HG02870 (cell line): ENCODE measurements at regions not wholly inside any gene's neighbourhood (a gene's known extent, or its start where the extent isn't known, plus 50 kb on each side); places are given as distances from the start of the nearest gene placed in this dataset.

ENCODE experiments used
- ATAC-seq: cut with Tn5 transposase; IDR thresholded peaks from one replicate; pipeline ENCODE4 v1.9.1; 2021; ENCODE audit warnings: mild to moderate bottlenecking, moderate library complexity; ENCODE audit not compliant: unreplicated experiment

DNA sequence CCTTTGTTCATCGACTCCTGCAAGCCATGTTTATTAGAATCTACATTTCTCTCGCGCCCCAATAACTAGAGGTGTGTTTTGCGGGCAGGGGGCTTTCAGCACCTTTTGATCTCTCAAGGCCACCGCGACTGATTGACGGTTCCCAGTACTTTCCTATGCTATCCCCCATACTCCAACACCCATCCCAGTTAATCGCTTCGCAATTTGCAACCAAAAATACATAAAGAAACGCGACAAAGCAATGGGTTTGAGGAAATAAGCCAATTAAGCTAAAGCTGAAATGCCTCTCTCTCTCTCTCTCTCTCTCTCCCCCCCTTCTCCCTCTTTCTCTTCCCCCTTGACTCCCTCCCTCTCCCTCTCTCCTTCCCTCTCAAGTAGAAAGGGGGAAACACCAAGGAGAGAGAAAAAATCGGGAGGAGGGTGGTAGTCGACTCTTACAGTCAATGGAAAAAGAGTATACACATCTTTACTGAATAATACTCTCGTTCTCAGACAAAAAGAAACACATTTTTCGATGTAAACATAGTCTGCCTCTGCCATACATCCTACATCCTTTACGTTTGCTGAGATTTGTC, 128.0 kb upstream of the DPYD start:
- no peak for ATAC-seq

DNA sequence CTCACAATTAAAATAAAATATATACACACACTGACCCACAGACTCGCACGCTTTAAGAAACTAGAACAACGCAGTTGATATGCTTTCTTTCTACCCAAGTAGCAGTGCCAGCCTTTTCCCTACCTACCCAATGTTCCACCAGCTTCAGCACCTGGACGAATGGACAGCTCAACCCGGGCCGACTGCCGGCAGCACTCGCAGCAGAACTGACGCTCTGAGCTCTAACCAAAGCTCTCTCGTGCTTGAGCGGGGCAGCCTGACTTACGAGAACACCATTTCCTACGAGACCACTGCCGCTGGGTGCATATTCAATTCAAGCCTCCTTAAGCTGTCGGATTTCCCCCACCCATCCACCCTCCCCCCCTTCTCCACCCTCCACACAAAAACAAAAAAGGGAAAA, 127.4 kb upstream of the DPYD start:
- no peak for ATAC-seq

DNA sequence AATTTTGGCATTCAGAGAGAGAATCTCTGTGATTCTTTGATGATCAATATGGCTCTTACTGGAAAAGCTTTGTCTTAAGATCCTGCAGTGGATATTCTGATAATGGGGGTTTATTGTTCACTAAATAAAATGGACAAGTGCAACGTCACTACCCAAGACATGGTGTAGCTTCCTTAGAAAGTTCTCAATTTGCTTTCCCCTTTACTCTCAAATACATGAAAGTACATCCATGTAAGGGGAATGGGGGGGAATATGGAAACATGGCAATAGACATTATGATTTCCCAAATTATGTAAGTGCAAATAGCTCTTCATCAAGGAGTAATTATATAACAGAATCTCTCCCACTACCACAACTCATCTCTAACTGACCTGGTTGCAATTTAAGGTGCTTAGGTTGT, 126.3 kb upstream of the DPYD start:
- ATAC-seq: no peak

GRCh38 chr1:98045767-98046641, 125.2 kb upstream of the DPYD start:
- ATAC-seq: no peak

GRCh38 chr1:98045211-98045766, 124.5 kb upstream of the DPYD start:
- no peak for ATAC-seq

- ATAC-seq: no peak
Measured at GRCh38 chr1:98044766-98045165, 123.9 kb upstream of the DPYD start.

DNA sequence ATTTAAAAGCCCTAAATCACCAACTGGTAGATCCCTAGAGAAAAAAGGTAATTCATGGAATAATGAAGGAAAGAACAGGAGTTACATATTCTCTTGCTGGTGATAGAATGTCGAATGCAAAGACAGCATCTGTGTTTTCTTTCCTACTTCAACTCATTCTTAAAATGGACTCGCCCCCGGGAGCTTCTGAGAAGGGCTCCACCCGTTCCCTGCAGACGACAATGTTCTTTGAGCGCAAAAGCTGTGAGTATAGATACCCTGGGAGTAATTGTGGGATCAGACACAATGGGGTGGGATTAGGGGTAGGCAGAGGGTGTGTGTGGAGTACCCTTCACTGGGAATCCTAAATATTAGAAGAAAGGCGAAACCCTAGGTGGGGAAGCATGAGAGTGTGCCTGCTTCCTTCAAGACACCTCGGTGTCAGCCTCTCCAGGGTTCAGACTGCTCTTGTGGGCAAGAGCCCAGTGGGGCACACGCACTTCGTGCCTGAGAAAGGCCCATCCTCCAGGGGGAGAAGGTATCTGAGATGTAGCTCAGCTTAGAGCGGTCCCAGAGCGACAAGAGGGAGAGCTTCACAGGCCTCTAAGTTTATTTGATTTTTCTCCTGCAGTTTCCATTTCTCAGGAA, 123.3 kb upstream of the DPYD start:
- no peak for ATAC-seq

- ATAC-seq: no peak
Measured at GRCh38 chr1:98035602-98036002, 114.8 kb upstream of the DPYD start.

GRCh38 chr1:98034505-98034904, 113.7 kb upstream of the DPYD start:
- no peak for ATAC-seq

GRCh38 chr1:98032958-98033357, 112.1 kb upstream of the DPYD start:
- no peak for ATAC-seq

- ATAC-seq: no peak
Measured at GRCh38 chr1:98030976-98031375, 110.1 kb upstream of the DPYD start.

DNA sequence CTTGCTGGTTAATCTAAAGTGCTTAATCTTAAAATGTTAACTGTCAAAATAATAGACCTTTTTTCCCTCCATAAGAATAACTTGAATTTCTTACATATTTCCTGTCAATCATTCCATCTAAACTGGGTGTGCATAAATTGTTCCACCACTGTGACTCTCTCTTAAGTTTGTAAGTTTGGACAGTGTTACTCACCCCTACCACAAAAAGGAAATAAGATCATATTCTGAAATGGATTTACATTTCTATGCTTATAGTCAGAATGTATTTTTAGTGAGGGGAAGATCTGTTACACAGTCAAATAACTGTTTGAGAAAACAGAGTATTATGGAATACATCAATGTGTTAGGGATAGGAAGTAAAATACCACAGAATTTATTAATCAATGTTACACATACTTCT, 109.6 kb upstream of the DPYD start:
- ATAC-seq: no peak

DNA sequence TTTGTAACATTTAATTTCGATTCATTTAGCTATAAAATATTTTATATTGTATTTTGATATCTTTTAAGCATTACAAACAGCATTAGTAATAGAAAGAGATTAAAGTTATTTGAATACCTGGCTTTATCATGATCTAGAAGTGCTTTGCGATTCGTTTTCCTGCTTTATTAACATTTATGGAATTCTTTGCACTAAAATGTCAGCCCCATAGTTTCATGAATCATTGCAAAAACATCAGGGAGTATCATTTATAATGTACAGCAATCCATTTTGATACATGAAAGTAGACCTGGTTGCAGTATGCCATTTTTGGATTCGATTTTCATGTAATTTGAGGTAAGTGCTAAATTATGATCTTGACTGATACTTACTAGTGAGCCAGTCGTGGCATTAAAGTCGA, 108.0 kb upstream of the DPYD start:
- no peak for ATAC-seq

DNA sequence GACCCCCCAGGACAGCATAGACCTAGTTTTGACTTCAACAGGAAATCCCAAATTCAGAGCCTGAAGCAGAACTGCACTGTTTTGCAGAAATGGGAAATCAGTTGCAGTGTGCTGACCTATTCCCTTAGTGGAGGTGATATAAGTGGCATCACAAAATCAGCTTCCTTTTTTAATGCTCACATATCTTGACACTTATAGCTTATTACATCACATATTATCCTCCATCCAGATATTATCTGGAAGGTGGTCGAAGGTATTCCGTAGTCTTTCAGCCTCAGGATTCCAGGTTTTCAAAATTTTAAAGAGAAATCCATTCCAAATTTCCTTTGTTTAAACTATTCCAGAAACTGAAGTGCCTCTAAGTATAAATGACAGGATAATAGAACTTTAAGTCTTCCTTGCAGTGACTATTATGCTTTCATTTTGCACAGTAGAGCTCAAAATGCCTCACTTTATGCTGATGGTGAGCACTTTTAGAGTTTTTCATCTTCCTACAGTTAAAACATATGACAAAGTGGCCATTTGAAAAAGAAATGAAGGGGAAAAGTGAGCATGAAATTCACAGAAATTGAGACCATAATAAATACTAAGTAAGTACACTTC, 106.4 kb upstream of the DPYD start:
- no peak for ATAC-seq

GRCh38 chr1:98025858-98026257, 105.0 kb upstream of the DPYD start:
- no peak for ATAC-seq

DNA sequence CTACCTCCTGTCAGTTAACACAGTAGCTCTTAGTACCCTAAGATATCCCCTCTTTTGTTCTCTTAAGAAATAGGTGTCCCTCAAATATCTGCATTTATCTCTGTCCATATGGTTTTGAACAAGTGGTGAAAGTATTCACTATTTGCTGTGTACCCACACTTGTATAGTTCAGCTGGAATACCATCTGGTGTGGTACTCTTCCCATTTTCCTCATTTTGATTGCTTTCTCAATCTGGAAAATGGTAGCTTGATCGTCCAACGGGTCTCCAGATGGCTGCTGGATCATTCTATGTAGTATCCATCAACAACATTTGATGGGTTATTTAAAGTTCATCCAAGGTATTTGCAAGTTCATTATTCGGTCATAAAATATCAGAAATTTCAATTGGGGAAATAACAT, 100.3 kb upstream of the DPYD start:
- ATAC-seq: no peak

- no peak for ATAC-seq
Measured at GRCh38 chr1:98019747-98020146, 98.9 kb upstream of the DPYD start.

GRCh38 chr1:98018074-98018473, 97.2 kb upstream of the DPYD start:
- ATAC-seq: no peak

DNA sequence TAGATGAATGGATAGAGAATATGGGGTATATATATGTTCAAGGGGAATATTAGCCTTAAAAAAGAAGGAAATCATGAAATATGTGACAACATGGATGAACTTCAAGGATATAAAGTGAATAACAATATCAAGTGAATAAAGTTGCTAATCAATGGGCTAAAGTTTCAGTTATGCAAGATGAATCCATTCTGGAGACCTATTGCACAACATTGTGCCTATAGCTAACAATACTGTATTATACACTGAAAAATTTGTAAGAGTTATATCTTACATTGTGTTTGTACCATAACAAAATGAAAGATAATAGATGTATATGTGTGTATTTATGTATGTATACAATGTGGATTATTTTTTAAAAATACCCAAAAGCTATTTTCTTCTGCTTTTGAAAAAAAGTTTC, 96.3 kb upstream of the DPYD start:
- ATAC-seq: no peak

DNA sequence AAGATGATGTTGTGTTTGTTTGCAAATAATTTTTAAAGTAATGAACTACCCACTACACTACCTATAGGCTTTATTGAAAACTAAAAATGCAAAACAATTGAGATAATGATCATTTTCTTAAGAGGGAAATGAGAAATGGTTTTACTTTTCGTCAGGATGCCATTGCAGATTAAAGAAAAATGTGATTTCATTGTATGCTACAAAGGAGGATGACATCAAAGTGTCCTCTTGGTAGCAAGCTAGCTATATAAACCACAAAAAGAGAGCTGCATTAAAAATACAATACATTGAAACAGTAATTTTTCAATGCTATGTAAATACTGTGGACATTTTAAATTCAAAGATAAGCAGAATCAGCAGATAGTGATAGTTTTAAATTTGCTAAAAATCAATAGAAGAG, 87.5 kb upstream of the DPYD start:
- no peak for ATAC-seq

DNA sequence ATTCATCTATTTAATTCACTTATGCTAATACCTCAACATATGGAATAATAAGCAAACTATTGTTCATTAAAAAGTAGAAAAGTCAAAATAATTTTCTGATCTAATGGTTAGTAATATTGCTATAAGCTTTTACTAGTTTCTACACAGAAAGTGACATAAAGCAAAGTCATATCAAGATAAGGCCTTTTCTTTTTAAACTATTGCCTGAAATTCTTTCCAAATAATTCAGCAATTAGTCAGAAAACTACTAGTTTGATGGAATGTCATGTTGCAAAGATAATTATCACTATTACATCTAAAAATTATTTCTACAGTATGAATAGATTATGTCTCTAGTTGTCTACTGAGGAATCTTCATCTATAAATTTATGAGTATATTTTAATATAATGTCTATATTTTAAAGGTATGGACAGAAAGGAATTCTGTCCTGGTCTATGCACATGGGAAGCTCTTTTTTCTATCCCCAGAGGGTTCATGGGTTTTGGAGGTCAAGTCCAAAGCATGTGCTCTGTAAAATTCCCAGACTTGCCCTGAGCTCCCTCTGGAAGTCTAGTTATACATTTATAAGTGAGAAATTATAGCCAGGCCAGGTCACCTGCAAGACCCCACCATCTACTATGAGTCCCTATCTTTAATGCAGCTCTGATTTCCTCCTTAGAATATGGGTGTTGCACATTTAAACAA, 84.6 kb upstream of the DPYD start:
- no peak for ATAC-seq
